Spleen (tissue), 7 donors: ENCODE measurements at regions not wholly inside any gene's neighbourhood (a gene's known extent, or its start where the extent isn't known, plus 50 kb on each side); places are given as distances from the start of the nearest gene placed in this dataset.

Experiments
- POLR2A ChIP-seq, 3 donors: fragments of 450-650 bp; IDR thresholded peaks; one replicate each; pipeline ENCODE4 v1.5.1; 2017; ENCODE audit warnings: antibody characterized with exemption in 3 of 3, mild to moderate bottlenecking in 1 of 3
- TF ChIP-seq, protein P1 (sequence below), 11 experiments: fragments of 200-600 bp in 7 of 11; fragments of 450-650 bp in 4 of 11; sonication (generic) in 4 of 11; IDR thresholded peaks in 8 of 11; conservative IDR thresholded peaks in 3 of 11; 1 replicate in 7 of 11; 2 replicates in 4 of 11; pipeline versions ENCODE4 v1.4.0 to v1.8.0; 2016 to 2021; ENCODE audit warnings: antibody characterized with exemption in 11 of 11, inconsistent platforms in 4 of 11, mild to moderate bottlenecking in 1 of 11
- donor health status: DM: no; HTN: no; CAD: no; lungs with moderate emphysema.
- donor health status: DM: no; HTN: no; CAD: no.
- donor health status: DM: no; HTN: no; CAD: no.

DNA sequence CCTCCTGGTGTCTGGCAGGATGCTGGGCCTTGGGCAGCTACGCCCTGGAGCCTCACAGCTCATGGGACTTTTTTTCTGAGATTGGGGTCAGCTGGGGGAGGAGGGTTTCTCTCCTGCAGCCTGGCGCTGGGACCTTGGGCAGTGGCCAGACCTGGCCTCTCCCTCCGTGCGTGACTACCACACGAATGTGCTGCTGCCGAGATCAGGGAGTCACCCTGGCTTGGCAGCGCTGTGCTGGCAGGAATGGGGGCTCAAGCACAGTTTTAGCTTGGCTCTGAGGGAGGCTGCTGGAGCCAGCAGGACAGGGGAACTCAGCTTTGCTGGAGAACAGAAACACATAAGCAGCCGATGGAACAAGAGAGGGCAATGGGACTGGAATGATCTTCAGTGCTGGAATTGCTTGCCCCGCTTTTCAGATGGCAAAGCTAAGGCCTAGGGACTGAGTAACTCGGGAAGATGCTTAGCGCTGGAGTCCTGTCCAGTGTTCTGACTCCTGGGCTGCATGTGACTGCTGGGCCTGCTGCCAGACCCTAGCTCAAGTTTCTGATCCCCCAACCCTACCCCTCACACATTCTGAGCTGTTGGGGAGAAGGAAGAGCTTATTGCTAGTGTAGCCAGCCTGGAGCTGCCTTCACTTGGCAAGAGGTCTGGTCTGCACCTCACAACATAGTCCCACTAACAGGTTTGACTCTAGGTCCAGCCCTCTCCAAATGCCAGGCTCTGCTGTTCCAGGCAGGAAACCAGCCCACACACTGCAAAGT lies 69.9 kb downstream of the NAV1 start:
- TF ChIP-seq, protein P1, sequence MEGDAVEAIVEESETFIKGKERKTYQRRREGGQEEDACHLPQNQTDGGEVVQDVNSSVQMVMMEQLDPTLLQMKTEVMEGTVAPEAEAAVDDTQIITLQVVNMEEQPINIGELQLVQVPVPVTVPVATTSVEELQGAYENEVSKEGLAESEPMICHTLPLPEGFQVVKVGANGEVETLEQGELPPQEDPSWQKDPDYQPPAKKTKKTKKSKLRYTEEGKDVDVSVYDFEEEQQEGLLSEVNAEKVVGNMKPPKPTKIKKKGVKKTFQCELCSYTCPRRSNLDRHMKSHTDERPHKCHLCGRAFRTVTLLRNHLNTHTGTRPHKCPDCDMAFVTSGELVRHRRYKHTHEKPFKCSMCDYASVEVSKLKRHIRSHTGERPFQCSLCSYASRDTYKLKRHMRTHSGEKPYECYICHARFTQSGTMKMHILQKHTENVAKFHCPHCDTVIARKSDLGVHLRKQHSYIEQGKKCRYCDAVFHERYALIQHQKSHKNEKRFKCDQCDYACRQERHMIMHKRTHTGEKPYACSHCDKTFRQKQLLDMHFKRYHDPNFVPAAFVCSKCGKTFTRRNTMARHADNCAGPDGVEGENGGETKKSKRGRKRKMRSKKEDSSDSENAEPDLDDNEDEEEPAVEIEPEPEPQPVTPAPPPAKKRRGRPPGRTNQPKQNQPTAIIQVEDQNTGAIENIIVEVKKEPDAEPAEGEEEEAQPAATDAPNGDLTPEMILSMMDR (IDR thresholded peaks at IDR 0.05 in 8 of 11, conservative IDR thresholded peaks at IDR 0.05 in 3 of 11), result no peak
- no peak for TF ChIP-seq POLR2A (IDR thresholded peaks at IDR 0.05)
